ENCODE measurements at regions not wholly inside any gene's neighbourhood (a gene's known extent, or its start where the extent isn't known, plus 50 kb on each side); places are given as distances from the start of the nearest gene placed in this dataset.

DNA sequence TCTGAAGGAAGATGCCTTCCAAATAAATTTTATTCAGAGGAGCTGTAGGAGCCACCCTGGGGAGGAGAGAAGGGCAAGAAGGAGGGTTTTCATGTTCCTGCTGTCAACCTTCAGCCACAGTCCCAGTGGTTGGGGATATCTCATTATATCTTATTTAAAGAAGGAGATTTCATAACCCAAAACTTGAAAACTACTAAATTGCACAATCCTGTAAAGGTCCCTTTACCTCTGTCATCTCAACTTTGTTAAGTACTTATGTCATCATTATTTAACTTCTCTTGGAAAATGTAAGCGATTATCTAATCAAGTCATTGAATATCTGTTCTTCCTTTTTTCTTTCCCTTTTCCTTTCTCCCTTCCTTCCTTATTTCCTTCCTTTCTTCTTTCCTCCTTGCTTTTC lies 794.5 kb upstream of the IGFBP3 start:
- ATAC-seq = no peak
- intact Hi-C loops (cut with micrococcal nuclease) = no loop called here

More for the DNA sequence above, 794.5 kb upstream of the IGFBP3 start:
- POLR2A ChIA-PET = no interaction called here
- no peaks in the 10 kb centered on the region for H3K79me2 ChIP-seq (ENCODE audit: insufficient read depth, low read length)
- TF ChIP-seq YY1 (IDR thresholded peaks at IDR 0.05; ENCODE audit: extremely low read depth, insufficient replicate concordance, low read depth, low read length) = no peak
- TF ChIP-seq, protein P1, sequence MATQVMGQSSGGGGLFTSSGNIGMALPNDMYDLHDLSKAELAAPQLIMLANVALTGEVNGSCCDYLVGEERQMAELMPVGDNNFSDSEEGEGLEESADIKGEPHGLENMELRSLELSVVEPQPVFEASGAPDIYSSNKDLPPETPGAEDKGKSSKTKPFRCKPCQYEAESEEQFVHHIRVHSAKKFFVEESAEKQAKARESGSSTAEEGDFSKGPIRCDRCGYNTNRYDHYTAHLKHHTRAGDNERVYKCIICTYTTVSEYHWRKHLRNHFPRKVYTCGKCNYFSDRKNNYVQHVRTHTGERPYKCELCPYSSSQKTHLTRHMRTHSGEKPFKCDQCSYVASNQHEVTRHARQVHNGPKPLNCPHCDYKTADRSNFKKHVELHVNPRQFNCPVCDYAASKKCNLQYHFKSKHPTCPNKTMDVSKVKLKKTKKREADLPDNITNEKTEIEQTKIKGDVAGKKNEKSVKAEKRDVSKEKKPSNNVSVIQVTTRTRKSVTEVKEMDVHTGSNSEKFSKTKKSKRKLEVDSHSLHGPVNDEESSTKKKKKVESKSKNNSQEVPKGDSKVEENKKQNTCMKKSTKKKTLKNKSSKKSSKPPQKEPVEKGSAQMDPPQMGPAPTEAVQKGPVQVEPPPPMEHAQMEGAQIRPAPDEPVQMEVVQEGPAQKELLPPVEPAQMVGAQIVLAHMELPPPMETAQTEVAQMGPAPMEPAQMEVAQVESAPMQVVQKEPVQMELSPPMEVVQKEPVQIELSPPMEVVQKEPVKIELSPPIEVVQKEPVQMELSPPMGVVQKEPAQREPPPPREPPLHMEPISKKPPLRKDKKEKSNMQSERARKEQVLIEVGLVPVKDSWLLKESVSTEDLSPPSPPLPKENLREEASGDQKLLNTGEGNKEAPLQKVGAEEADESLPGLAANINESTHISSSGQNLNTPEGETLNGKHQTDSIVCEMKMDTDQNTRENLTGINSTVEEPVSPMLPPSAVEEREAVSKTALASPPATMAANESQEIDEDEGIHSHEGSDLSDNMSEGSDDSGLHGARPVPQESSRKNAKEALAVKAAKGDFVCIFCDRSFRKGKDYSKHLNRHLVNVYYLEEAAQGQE (IDR thresholded peaks at IDR 0.05; ENCODE audit: low read depth) = no peak
- TF ChIP-seq ZFX (IDR thresholded peaks at IDR 0.05) = no peak
- no peak for TF ChIP-seq CBX3 (IDR thresholded peaks at IDR 0.05; ENCODE audit: low read depth)
- no peak for TF ChIP-seq JUND (IDR thresholded peaks at IDR 0.05)
- TF ChIP-seq FOSL1 (IDR thresholded peaks at IDR 0.05; ENCODE audit: low read depth) = no peak
- TF ChIP-seq EZH2 (IDR thresholded peaks at IDR 0.05) = no peak
- no peak for TF ChIP-seq EZH2phosphoT487 (IDR thresholded peaks at IDR 0.05; ENCODE audit: borderline replicate concordance)
- TF ChIP-seq, protein P2, sequence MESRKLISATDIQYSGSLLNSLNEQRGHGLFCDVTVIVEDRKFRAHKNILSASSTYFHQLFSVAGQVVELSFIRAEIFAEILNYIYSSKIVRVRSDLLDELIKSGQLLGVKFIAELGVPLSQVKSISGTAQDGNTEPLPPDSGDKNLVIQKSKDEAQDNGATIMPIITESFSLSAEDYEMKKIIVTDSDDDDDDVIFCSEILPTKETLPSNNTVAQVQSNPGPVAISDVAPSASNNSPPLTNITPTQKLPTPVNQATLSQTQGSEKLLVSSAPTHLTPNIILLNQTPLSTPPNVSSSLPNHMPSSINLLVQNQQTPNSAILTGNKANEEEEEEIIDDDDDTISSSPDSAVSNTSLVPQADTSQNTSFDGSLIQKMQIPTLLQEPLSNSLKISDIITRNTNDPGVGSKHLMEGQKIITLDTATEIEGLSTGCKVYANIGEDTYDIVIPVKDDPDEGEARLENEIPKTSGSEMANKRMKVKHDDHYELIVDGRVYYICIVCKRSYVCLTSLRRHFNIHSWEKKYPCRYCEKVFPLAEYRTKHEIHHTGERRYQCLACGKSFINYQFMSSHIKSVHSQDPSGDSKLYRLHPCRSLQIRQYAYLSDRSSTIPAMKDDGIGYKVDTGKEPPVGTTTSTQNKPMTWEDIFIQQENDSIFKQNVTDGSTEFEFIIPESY (IDR thresholded peaks at IDR 0.05; ENCODE audit: extremely low read depth, insufficient replicate concordance, low read length) = no peak
- CTCF ChIA-PET = no interaction called here
- H3K9me2 ChIP-seq (ENCODE audit: insufficient read depth) = no peaks in the 10 kb centered on the region; the same call in 1 of the 2 replicates
- no peak overlapping the region for H2AFZ ChIP-seq (ENCODE audit: low read depth, low read length, poor library complexity, severe bottlenecking)
- H3K36me3 ChIP-seq (ENCODE audit: control insufficient read depth in 1 of 2, insufficient read depth in 2 of 2, low read length in 2 of 2) = no peaks in the 10 kb centered on the region
- H3K27me3 ChIP-seq (ENCODE audit: insufficient read depth, low read length) = no peaks in the 10 kb centered on the region
- no peak overlapping the region for H3K4me2 ChIP-seq (ENCODE audit: low read length)
- RAD21 ChIA-PET (ENCODE audit: low non-redundant PET in 1 of 2, low total read pairs in 2 of 2, uncharacterized antibody in 2 of 2, unreplicated experiment in 2 of 2) = no interaction called here
- H3K4me3 ChIP-seq (replicated peaks in 1 of 2; ENCODE audit: low read depth in 1 of 2, low read length in 2 of 2) = no peak overlapping the region
- no peaks in the 10 kb centered on the region for H3K9me3 ChIP-seq (ENCODE audit: control insufficient read depth in 1 of 2, insufficient read depth in 1 of 2, low read depth in 1 of 2, low read length in 2 of 2)
- no peaks in the 10 kb centered on the region for H4K20me1 ChIP-seq (ENCODE audit: insufficient read depth)
- H3K4me1 ChIP-seq (ENCODE audit: control insufficient read depth in 1 of 2, insufficient read depth in 2 of 2, low read length in 2 of 2) = peaks cover 0 to 2% of the 10 kb centered on the region in 2 experiments; a peak in 1 of 4 replicates
- no peak overlapping the region for H3K27ac ChIP-seq (ENCODE audit: low read depth, low read length)
- H3K9ac ChIP-seq (ENCODE audit: low read length) = no peak overlapping the region
- no TSS peak for BruUV-seq (replicated peaks)
- no peak for DNase-seq (ENCODE audit: low read depth, low spot score)
